NCI-H2107 (cell line): ENCODE measurements at regions not wholly inside any gene's neighbourhood (a gene's known extent, or its start where the extent isn't known, plus 50 kb on each side); places are given as distances from the start of the nearest gene placed in this dataset.

Experiments
- DNase-seq: peaks from one replicate; lab custom pipeline; 2025; lab: John Stamatoyannopoulos, UW

DNA sequence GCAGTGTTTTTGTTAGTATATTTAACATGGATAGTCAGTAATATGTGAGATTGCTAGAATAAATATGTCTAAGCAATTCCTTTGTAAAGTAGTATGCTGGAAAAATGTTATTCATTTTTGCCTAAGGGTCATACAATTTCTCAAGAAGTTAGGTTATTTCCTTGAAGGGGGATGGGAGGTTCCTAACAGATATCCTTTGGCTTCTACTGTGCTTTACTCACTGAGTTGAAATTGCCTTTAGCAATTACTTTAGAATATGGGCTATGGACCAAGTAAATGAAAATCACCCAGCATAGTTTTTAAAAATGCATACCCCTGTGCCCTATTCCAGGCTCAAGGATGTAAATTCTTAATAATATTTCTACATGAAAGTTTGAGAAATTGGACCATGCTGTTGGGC lies 1386.4 kb upstream of the SLC39A10 start:
- DNase-seq, result no peak

DNA sequence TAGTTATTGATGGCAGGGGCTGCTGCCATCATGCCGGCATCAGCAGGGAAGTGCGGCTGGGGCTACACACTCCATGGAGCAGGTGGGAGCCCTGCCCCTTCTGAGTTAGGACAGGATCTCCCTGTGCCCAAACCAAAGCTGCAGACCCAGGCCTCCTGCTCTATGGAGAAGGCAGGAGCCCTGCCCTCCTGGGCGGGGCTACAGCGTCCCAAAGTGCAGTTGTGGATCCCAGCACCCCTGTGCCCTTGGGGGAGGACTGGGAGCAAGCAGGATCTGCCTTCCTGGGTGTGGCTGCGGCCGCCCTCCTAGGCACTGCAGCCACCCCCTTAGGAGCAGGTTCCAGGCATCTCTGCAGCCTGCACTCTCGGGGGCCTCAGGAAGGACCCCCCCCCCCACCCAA lies 1392.4 kb upstream of the SLC39A10 start:
- no peak for DNase-seq

DNA sequence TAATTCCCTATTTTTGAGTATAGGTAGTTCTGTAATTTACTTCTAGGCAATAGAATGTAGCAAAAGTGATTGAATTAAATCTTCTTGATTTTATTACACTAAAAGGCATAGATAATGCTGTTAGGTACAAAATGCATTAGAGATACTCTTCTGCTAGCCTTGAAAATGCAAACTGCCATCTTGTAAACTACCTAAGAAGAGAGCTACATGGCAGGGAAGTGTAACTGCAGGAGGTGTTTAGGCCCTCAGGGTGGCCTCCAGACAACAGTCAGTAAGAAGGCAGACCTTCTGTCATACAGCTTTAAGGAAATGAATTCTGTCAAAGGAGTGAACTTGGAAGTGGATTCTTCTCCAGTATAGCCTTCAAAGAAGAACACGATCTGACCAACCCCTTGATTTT lies 1396.8 kb upstream of the SLC39A10 start:
- no peak for DNase-seq

DNA sequence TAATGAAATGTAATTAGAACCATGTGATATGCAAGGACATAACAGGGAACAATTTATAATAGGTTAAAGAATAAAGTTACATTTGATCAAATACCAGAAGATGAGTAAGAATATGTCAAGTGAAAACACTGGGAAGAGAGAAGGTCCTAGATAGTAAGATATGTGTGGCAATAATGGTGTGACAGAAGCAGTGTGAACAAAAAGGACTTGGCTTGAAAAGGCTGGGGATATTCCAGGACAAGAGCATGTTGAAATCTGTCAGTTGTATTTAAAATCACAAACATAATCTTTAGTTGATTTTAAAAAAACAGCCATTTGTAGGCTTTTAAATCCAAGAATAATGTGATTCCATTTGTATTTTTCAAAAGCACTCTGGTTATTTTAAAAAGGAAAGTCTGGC lies 1399.9 kb upstream of the SLC39A10 start:
- DNase-seq, result no peak

DNA sequence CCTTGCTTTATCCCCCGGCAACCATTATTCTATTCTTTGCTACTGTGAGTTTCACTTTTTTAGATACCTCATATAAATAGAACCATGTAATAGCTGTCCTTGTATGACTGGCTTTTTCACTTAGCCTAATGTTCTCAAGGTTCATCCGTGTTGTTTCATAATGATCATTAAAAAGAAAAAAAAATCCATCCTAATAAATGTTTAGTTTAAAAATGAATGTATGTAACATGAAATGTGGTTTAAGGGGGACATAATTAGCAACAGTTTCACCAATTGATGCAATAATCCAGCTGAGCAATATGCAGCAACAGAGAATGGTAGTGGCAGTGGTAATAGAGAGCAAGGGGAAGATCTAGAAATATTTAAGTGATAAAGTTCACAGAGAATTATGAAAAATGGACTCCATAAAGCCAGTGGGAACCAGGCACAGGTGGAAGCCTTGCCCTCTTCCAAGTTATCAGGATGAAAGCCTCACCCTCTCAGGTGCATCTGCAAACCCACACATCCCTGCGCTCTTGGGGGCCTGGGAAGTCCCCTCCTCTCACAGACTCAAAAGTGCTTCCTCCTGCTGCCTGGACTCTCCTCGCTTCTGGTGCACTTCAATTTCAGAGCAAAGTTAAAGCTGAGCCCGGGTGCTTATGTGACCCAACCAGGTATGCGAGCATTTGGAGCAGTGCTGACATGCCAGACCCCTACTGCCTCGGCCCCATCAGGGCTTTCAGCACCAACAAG lies 1403.3 kb upstream of the SLC39A10 start:
- DNase-seq, result no peak

DNA sequence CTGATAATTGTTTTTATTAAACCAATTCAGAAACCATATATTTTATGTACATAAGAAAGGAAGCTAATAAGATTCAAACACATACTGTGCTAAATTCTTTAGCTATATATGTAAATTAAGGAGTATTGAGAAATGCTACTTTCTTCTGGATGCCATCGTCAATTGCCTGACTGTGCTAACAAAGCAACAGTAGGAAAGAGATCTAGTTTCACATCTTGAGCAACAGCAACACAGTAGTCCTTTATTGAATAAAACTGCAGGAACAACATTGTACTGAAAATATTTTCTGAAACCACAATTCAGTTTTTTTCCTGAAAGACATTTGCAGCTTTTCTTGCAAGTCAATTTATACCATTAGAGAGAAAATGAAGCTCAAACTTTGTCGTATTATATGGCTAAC lies 1404.9 kb upstream of the SLC39A10 start:
- DNase-seq, result no peak

DNA sequence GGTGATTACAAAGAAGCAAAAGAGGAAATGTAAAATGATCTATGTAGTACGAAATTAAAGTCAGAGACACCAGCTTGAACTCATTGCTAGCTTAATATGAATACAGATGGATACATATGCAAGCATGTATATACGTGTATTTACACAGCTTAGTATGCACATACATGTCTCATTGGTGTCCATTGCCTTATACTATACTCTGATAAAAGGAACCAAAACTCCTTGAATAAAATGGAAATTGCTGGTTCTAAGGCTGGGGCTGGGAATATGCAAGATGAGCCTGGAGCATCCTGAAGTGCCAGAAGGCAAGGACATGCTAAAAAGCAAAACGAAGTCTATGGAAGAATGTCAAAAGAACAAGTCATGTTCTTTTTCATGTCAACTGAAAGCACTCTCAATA lies 1424.4 kb upstream of the SLC39A10 start:
- no peak for DNase-seq

DNA sequence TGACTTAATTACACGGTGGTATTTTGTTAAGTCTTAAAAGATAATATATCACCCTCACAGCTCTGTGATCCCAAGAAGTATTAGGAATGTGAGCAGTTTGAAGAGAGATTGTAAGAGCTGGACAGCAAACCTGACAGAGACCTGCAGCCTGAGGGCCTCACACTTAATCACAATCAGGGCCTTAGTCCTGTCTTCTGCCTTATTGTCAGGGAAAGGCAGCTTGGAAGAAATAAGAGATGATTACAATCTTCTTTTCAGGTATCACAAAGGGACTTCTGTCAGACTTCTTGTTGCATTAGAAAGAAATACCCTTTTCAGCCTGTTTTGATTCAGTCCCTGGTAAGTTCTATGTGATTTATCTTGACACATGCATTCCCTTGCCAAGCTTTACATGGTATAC lies 1433.8 kb upstream of the SLC39A10 start:
- no peak for DNase-seq

DNA sequence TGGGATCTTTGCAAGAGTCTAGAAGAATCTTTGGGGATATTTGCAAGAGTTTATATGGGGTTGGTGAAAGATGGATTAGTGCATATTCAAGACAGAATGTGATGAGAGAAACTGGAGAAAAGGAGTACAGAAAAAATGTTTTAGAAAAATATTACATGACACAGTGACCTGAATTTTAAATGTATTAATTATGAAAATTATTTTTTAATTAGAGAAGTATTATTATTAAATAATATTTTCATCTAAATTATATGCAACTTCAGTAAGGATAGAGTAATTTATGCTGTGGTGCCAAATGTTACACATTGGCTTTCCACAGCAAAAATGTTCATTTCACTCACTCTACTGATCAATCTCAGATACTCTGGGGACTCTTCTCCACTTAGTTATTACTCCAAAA lies 1442.8 kb upstream of the SLC39A10 start:
- no peak for DNase-seq

DNA sequence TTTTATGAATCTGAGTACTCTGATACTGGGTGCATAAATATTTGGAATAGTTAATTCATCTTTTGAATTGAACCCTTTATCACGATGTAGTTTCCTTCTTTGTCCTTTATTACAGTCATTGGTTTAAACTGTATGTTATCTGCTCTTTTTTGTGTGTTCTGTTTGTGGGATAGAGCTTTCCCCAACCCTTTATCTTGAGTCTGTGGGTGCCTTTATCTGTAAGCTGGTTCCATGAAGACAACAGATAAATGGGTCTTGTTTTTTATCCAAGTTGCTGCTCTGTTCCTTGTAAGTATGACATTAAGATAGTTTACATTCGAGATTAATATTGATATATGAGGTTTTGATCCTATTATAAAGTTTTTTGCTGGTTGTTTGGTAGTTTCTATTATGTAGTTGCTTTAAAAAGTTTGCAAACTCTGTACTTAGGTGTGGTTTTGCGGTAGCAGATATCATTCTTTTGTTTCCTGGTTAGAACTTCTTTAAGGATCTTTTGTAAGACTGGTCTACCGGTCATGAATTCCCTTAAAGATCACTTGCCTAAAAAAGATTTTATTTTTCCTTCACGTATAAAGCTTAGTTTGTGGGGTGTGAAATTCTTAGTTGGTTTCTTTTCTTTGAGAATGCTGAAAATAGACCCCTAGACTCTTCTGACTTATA lies 1451.3 kb upstream of the SLC39A10 start:
- no peak for DNase-seq

DNA sequence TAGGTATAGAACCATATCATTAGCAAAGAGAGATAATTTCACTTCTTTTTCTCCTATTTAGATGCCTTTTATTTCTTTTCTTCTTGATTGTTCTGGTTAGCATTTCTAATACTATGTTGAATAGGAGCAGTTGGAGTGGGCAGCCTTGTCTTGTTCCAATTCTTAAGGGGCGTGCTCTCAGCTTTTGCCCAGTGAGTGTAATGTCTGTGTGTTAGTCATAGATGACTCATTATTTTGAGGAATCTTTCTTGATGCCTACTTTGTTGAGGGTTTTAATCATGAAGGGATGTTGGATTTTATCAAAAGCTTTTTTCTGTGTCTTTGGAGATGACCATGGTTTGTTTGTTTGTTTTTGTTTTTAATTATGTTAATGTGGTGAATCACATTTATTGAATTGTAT lies 1453.1 kb upstream of the SLC39A10 start:
- no peak for DNase-seq

DNA sequence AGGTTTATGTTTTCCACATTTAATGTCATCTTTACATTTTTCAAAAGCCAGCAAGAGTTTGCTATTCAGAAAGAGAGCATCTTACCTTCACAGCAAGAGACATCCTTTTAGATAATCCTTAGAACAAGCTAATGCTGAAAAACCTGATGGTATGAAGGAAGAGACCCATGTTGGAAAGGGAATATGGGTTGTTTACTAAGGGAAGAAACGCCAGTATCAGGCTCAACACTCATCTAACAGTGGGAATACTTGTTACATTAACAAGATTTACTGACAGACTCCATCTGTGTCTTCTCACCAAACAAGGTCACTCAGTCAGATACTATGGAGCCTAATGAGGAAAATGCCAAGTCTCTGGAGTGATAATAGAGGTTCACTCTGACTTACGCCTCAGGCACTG lies 1474.1 kb upstream of the SLC39A10 start:
- no peak for DNase-seq

DNA sequence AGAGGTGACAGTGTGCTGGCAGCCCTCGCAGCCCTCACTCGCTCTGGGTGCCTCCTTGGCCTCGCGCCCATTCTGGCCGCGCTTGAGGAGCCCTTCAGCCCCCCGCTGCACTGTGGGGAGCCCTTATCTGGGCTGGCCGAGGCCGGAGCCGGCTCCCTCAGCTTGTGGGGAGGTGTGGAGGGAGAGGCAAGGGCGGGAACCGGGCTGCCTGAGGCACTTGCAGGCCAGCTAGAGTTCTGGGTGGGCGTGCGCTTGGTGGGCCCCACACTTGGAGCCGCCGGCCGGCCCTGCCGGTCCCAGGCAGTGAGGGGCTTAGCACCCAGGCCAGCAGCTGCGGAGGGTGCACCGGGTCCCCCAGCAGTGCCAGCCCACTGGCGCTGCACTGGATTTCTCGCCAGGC lies 1480.9 kb upstream of the SLC39A10 start:
- DNase-seq, result no peak

DNA sequence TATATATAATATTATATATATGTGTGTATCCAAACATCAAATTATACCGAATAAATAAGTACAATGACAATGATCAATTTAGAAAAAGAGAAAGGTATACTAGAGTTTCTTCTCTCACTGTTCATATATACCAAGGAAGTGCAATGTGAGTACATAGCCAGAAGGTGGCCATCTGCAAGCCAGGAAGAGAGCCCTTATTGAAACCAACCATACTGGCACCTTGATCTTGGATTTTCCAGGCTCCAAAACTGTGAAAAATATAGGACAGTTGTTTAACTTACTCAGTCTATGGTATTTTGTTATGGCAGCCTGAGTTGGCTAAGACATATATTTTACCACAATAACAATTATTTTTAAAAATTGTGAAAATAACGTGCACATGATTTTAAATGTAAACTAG lies 1490.2 kb upstream of the SLC39A10 start:
- DNase-seq, result no peak

DNA sequence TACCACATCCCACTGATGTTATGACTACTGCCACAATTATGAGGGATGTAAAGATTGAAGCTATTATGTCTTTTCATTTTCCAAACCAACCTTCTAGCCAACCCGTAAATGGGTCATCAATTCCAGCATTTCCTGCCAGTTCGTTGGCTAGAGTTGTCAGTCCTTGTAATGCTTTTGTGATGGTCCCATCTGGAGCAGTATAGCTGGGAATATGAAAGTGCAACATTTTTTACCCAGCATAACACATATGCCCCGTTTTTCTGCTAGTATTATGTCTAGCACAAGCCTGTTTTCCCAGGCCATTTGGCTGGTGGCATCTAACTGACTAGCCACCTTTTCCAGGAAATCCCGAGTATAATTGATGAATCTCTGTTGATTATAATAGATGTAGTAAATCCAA lies 1501.6 kb upstream of the SLC39A10 start:
- no peak for DNase-seq

DNA sequence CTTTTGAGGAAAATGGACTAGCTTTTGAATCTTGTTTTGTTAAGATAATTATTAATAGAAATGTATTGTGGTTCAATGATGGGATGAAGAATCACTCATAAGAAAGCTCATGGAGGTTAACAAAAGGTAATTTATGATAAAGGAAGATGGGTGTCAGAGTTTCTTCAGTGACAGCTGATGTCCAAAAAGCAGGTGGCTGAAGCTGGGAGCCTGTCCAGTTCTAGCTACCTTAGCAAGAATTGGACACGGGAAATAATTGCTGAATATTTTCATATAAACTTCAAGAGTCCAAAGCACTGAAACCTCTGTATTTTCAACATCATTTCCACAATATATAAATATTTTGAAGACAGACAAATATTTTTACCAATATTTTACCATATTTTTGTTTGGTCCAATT lies 1505.8 kb upstream of the SLC39A10 start:
- no peak for DNase-seq

DNA sequence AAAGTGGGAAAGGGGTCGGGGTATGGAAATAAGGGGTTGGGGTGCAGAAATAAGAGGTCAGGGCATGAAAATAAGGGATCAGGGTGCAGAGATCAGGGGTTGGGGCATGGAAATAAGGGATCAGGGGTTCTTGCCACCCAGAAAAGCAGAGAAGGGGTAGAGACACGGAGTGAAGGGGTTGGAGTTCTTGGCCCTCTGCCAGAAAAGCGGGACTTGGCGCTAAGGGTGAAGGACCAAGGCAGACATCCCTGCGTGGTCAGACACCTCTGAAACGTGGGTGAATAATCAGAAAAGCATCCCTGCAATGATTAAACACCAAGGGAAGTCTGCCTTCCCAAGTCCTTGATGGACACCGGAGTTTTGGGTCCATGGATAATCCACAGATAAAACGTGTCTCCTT lies 1521.6 kb upstream of the SLC39A10 start:
- DNase-seq, result no peak

DNA sequence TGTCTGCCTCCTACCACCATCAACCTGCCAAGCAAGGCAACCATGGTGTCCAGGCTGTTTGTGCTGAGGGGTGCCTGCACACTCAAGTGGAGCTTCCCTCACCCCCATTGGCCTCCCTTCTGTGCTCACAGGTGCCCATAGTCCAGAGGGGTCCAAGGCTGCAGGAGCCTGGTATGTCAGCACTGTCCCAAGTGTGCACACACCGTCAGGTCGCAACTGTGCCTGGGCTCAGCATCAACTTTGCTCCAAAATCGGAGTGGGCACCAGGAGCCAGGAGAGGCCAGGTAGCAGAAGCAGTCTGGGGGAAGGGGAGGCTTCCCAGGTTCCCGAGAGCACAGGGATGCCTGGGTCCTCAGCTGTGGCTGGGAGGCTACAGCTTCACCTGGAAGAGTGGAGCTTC lies 1528.2 kb upstream of the SLC39A10 start:
- DNase-seq, result no peak

DNA sequence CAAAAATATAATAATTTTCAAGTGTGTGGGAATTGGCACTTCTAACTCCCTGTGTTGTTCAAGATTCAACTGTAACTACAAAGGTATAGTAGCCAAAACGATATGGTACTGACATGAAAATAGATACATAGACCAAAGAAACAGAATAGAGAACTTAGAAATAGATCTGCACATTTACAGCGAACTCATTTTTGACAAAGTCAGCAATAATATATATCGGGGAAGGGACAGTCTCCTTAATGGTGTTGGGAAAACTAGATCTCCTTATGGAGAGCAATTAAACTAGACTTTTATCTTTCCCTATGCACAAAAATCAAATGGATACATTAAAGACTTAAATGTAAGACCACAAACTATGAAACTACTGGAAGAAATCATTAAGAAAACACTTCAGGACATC lies 1530.6 kb upstream of the SLC39A10 start:
- no peak for DNase-seq

DNA sequence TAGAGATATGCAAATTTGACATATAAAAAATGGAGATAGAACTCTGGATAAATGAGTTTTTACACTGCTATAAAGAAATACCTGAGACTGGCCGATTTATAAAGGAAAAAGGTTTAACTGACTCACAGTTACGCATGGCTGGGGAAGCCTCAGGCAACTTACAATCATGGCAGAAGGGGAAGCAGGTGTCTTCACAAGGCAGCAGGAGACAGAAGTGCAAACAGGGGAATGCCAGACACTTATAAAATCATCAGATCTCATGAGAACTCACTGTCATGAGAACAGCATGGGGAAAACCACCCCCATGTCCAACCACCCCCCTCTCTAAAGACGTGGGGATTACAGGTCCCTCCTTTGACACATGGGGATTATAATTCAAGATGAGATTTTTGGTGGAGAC lies 1540.2 kb upstream of the SLC39A10 start:
- no peak for DNase-seq

DNA sequence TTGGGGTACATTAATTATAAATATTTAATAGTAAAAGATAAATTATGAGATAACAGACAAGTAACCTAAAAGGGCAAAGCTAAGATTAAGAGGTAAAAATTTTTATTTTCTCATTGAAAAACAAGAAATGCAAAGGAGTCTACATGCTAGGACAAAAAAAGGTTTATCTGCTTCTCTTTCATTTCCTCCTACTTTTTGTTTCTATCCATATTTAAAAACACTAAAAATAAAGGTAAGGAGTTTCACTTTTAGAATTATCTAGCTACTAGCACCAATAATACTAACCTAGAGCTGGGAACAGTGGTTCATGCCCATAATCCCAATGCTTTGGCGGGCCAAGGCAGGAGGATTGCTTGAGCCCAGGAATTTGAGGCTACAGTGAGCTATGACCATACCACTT lies 1551.7 kb upstream of the SLC39A10 start:
- DNase-seq, result no peak

DNA sequence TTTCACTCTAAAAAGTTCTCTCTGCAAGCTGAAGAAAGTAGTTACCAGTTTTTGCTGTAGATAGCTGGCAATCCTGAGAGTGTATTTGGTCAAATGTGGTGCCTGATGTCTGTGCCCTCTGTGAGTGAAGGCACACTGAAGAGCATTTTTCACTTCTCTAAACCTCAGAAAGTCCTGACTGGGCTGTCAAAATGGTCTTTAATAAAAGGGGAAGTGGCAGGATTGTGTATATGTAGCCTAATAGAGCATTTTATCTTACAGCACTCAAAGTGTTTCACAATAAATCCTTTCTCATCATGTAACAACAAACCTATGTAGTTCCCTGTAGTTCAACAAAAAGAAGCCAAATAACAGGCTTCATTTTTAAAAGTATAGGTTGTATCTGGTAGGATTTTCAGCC lies 1552.3 kb upstream of the SLC39A10 start:
- DNase-seq, result no peak

DNA sequence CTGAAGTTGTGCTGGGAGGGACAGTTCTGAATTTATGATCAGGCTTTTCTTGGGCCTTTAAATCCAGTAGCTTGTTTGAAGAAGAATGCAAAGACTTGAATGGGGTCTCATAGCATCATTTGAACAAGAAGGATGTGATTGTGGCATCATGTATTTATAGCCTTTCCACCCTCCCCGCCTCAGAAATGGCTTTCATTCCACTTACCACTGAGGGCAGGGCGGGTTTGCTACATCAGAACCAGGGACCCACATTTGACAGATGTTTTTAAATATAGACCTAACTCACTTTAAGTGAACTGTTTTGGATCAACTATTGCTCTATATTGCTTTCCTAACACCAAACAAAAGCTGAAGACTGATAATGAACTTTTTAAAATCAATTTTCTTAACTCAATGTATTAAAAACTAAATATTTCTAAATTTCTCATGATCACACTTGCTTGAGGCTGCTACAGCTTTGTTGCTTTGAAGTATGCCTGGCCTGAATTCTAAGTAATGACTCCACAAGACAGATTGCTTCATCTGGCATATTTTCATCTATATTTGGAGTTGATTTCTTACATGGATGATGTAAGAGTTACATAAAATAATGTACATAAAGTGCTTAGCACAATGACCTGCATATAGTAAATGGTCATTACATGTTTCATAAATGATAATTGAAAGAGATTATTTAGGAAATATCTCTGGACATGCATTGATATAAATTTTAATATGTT lies 1552.9 kb upstream of the SLC39A10 start:
- DNase-seq, result no peak
